ENCODE measurements at regions not wholly inside any gene's neighbourhood (a gene's known extent, or its start where the extent isn't known, plus 50 kb on each side); places are given as distances from the start of the nearest gene placed in this dataset.

DNA sequence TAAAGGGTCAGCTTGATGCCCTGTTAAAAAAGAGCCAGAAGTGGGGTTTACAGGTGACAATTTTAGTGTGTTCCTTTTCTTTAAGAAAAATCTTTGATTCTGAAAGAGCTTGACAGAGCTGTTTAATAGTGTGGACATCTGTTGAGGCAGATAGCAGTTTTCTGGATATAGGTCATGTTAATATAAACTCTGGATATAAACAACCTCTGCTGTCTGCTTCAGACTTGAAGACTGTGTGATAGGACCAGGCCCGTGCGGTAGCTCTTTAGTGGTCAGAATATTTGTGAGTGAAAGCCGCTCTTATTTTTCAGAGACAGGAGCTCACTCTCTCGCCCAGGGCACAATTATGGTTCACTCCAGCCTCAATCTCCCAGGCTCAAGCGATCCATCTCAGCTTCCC, 439.9 kb upstream of the RGS6 start:
- H3K27me3 ChIP-seq (ENCODE audit: control insufficient read depth in 4 of 4, insufficient read depth in 4 of 4, low read length in 3 of 4) = no peaks in the 10 kb centered on the region
- no peak for DNase-seq (ENCODE audit: low spot score)
- H3K4me1 ChIP-seq (ENCODE audit: control insufficient read depth in 4 of 4, insufficient read depth in 4 of 4, low read length in 3 of 4) = peaks cover 0 to 3% (median 0%) of the 10 kb centered on the region in 4 donors
- no peak for TF ChIP-seq FOXA1 (IDR thresholded peaks at IDR 0.05)
- no peak for TF ChIP-seq HNF4G (IDR thresholded peaks at IDR 0.05)
- TF ChIP-seq, protein P1, sequence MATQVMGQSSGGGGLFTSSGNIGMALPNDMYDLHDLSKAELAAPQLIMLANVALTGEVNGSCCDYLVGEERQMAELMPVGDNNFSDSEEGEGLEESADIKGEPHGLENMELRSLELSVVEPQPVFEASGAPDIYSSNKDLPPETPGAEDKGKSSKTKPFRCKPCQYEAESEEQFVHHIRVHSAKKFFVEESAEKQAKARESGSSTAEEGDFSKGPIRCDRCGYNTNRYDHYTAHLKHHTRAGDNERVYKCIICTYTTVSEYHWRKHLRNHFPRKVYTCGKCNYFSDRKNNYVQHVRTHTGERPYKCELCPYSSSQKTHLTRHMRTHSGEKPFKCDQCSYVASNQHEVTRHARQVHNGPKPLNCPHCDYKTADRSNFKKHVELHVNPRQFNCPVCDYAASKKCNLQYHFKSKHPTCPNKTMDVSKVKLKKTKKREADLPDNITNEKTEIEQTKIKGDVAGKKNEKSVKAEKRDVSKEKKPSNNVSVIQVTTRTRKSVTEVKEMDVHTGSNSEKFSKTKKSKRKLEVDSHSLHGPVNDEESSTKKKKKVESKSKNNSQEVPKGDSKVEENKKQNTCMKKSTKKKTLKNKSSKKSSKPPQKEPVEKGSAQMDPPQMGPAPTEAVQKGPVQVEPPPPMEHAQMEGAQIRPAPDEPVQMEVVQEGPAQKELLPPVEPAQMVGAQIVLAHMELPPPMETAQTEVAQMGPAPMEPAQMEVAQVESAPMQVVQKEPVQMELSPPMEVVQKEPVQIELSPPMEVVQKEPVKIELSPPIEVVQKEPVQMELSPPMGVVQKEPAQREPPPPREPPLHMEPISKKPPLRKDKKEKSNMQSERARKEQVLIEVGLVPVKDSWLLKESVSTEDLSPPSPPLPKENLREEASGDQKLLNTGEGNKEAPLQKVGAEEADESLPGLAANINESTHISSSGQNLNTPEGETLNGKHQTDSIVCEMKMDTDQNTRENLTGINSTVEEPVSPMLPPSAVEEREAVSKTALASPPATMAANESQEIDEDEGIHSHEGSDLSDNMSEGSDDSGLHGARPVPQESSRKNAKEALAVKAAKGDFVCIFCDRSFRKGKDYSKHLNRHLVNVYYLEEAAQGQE (IDR thresholded peaks at IDR 0.05) = no peak
- no peak for TF ChIP-seq FOXA2 (IDR thresholded peaks at IDR 0.05)
- TF ChIP-seq EGR1 (IDR thresholded peaks at IDR 0.05; ENCODE audit: low read depth in 2 of 2) = no peak
- TF ChIP-seq, protein P2, sequence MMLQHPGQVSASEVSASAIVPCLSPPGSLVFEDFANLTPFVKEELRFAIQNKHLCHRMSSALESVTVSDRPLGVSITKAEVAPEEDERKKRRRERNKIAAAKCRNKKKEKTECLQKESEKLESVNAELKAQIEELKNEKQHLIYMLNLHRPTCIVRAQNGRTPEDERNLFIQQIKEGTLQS (IDR thresholded peaks at IDR 0.05) = no peak
- no peak for TF ChIP-seq SP1 (IDR thresholded peaks at IDR 0.05)
- TF ChIP-seq RXRA (IDR thresholded peaks at IDR 0.05) = no peak
- TF ChIP-seq TAF1 (conservative IDR thresholded peaks at IDR 0.05) = no peak
- TF ChIP-seq, protein P3, sequence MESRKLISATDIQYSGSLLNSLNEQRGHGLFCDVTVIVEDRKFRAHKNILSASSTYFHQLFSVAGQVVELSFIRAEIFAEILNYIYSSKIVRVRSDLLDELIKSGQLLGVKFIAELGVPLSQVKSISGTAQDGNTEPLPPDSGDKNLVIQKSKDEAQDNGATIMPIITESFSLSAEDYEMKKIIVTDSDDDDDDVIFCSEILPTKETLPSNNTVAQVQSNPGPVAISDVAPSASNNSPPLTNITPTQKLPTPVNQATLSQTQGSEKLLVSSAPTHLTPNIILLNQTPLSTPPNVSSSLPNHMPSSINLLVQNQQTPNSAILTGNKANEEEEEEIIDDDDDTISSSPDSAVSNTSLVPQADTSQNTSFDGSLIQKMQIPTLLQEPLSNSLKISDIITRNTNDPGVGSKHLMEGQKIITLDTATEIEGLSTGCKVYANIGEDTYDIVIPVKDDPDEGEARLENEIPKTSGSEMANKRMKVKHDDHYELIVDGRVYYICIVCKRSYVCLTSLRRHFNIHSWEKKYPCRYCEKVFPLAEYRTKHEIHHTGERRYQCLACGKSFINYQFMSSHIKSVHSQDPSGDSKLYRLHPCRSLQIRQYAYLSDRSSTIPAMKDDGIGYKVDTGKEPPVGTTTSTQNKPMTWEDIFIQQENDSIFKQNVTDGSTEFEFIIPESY (IDR thresholded peaks at IDR 0.05) = no peak
- no peak for TF ChIP-seq NR2F2 (IDR thresholded peaks at IDR 0.05)
- no peak for TF ChIP-seq JUND (IDR thresholded peaks at IDR 0.05)
- TF ChIP-seq, protein P4, sequence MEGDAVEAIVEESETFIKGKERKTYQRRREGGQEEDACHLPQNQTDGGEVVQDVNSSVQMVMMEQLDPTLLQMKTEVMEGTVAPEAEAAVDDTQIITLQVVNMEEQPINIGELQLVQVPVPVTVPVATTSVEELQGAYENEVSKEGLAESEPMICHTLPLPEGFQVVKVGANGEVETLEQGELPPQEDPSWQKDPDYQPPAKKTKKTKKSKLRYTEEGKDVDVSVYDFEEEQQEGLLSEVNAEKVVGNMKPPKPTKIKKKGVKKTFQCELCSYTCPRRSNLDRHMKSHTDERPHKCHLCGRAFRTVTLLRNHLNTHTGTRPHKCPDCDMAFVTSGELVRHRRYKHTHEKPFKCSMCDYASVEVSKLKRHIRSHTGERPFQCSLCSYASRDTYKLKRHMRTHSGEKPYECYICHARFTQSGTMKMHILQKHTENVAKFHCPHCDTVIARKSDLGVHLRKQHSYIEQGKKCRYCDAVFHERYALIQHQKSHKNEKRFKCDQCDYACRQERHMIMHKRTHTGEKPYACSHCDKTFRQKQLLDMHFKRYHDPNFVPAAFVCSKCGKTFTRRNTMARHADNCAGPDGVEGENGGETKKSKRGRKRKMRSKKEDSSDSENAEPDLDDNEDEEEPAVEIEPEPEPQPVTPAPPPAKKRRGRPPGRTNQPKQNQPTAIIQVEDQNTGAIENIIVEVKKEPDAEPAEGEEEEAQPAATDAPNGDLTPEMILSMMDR (IDR thresholded peaks at IDR 0.05; ENCODE audit: low read depth, low read length, missing input control) = no peak
- TF ChIP-seq, protein P5, sequence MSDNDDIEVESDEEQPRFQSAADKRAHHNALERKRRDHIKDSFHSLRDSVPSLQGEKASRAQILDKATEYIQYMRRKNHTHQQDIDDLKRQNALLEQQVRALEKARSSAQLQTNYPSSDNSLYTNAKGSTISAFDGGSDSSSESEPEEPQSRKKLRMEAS (IDR thresholded peaks at IDR 0.05) = no peak
- no peak for TF ChIP-seq RAD21 (IDR thresholded peaks at IDR 0.05)
- TF ChIP-seq HNF4A (conservative IDR thresholded peaks at IDR 0.05) = no peak
- 92% methylated on average over 5 of the region's 5 CpGs for WGBS
- no peak overlapping the region for H3K9ac ChIP-seq (ENCODE audit: low read depth in 1 of 2, low read length in 2 of 2)
- no peak overlapping the region for H3K27ac ChIP-seq (ENCODE audit: low read depth in 1 of 2, low read length in 2 of 2)
- H3K4me3 ChIP-seq (ENCODE audit: low read depth in 1 of 3, low read length in 3 of 3) = no peak overlapping the region
- no peaks in the 10 kb centered on the region for H3K36me3 ChIP-seq (ENCODE audit: control insufficient read depth in 4 of 4, insufficient read depth in 3 of 4, low read depth in 1 of 4, low read length in 3 of 4)
- no peaks in the 10 kb centered on the region for H3K9me3 ChIP-seq (ENCODE audit: control insufficient read depth in 4 of 4, low read length in 3 of 4)

DNA sequence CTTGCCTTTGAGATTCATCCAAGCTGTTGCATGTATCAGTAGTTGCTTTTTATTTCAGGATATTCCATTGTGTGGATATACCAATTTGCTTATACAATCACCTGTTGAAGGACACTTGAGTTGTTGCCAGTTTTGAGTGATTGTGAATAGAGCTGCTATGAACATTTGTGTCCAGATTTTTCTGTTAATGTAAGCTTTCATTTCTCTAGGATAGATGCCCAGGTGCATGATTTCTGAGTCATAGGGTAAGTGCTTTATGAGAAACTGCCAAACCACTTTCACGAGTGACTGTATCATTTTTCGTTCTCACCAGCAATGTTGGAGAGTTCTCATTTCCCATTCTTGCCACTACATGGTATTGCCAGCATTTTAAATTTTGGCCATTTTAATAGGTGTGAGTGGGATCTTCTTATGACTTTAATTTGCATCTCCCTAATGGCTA, 434.6 kb upstream of the RGS6 start:
- DNase-seq (ENCODE audit: low spot score) = no peak
- H3K27me3 ChIP-seq (ENCODE audit: control insufficient read depth in 4 of 4, insufficient read depth in 4 of 4, low read length in 3 of 4) = no peaks in the 10 kb centered on the region
- WGBS = 83% methylated on average over 2 of the region's 2 CpGs
- H3K4me3 ChIP-seq (ENCODE audit: low read depth in 1 of 3, low read length in 3 of 3) = no peak overlapping the region
- H3K27ac ChIP-seq (ENCODE audit: low read depth in 1 of 2, low read length in 2 of 2) = no peak overlapping the region
- no peaks in the 10 kb centered on the region for H3K4me1 ChIP-seq (ENCODE audit: control insufficient read depth in 4 of 4, insufficient read depth in 4 of 4, low read length in 3 of 4)
- no peaks in the 10 kb centered on the region for H3K36me3 ChIP-seq (ENCODE audit: control insufficient read depth in 4 of 4, insufficient read depth in 3 of 4, low read depth in 1 of 4, low read length in 3 of 4)
- no peak overlapping the region for H3K9ac ChIP-seq (ENCODE audit: low read depth in 1 of 2, low read length in 2 of 2)
- H3K9me3 ChIP-seq (ENCODE audit: control insufficient read depth in 4 of 4, low read length in 3 of 4) = no peaks in the 10 kb centered on the region
- no peak for TF ChIP-seq SP1 (IDR thresholded peaks at IDR 0.05)
- TF ChIP-seq EGR1 (IDR thresholded peaks at IDR 0.05; ENCODE audit: low read depth in 2 of 2) = no peak
- TF ChIP-seq JUND (IDR thresholded peaks at IDR 0.05) = no peak
- no peak for TF ChIP-seq HNF4G (IDR thresholded peaks at IDR 0.05)
- TF ChIP-seq TAF1 (conservative IDR thresholded peaks at IDR 0.05) = no peak
- TF ChIP-seq FOXA1 (IDR thresholded peaks at IDR 0.05) = no peak
- TF ChIP-seq GABPA (IDR thresholded peaks at IDR 0.05 in 1 of 2, conservative IDR thresholded peaks at IDR 0.05 in 1 of 2) = no peak
- TF ChIP-seq, protein P5 (IDR thresholded peaks at IDR 0.05) = no peak
- TF ChIP-seq, protein P4 (IDR thresholded peaks at IDR 0.05; ENCODE audit: low read depth, low read length, missing input control) = no peak
- TF ChIP-seq, protein P2 (IDR thresholded peaks at IDR 0.05) = no peak
- no peak for TF ChIP-seq YY1 (IDR thresholded peaks at IDR 0.05)
- TF ChIP-seq RAD21 (IDR thresholded peaks at IDR 0.05) = no peak
- TF ChIP-seq RXRA (IDR thresholded peaks at IDR 0.05) = no peak
- no peak for TF ChIP-seq HNF4A (conservative IDR thresholded peaks at IDR 0.05)
- TF ChIP-seq, protein P3 (IDR thresholded peaks at IDR 0.05) = no peak
- no peak for TF ChIP-seq FOXA2 (IDR thresholded peaks at IDR 0.05)
- no peak for TF ChIP-seq NR2F2 (IDR thresholded peaks at IDR 0.05)
